Esophagus muscularis mucosa (tissue), 4 donors: ENCODE measurements at regions not wholly inside any gene's neighbourhood (a gene's known extent, or its start where the extent isn't known, plus 50 kb on each side); places are given as distances from the start of the nearest gene placed in this dataset.

Experiments
- DNase-seq: peaks from one replicate; pipeline ENCODE4 v3.0.0-alpha.2; 2017; ENCODE audit errors: extremely low spot score
- H3K27ac ChIP-seq, 4 donors: fragments of 200-600 bp; sonication (generic); replicated peaks in 1 of 4; 1 replicate in 3 of 4; 2 replicates in 1 of 4; pipeline ENCODE4 v1.5.1; 2016 to 2019; ENCODE audit warnings: mild to moderate bottlenecking in 1 of 4
- H3K27me3 ChIP-seq, 4 donors: fragments of 200-600 bp; sonication (generic); one replicate each; pipeline versions ENCODE4 v1.5.1 to v1.6.0; 2016 to 2019
- H3K36me3 ChIP-seq, 4 donors: fragments of 200-600 bp; sonication (generic); one replicate each; pipeline ENCODE4 v1.5.1; 2016 to 2019
- H3K4me1 ChIP-seq, 4 donors: fragments of 200-600 bp; sonication (generic); one replicate each; pipeline ENCODE4 v1.5.1; 2016 to 2019
- H3K4me3 ChIP-seq, 4 donors: fragments of 200-600 bp; sonication (generic); 1 replicate in 2 of 4; 2 replicates in 2 of 4; pipeline ENCODE4 v1.5.1; 2016 to 2019; ENCODE audit warnings: mild to moderate bottlenecking in 4 of 4, moderate library complexity in 1 of 4
- H3K9me3 ChIP-seq, 4 donors: fragments of 200-600 bp; sonication (generic); 1 replicate in 3 of 4; 2 replicates in 1 of 4; pipeline ENCODE4 v1.5.1; 2016 to 2019
- EP300 ChIP-seq: sonication (generic); formaldehyde crosslinking; IDR thresholded peaks from one replicate; pipeline ENCODE4 v1.6.1; 2017; ENCODE audit warnings: antibody characterized with exemption
- POLR2A ChIP-seq: fragments of 450-650 bp; IDR thresholded peaks from one replicate; pipeline ENCODE4 v1.6.1; 2017; ENCODE audit warnings: antibody characterized with exemption, moderate library complexity, mild to moderate bottlenecking, low read depth
- POLR2AphosphoS5 ChIP-seq, 2 donors: sonication (generic); formaldehyde crosslinking; IDR thresholded peaks; one replicate each; pipeline ENCODE4 v1.6.1; 2017; ENCODE audit warnings: antibody characterized with exemption in 2 of 2
- WGBS: methylation state at CpG from one replicate; pipeline ENCODE4 v1.1.5; 2018; 5-methylcytosine and 5-hydroxymethylcytosine counted together
- intact Hi-C: fragments of 100-400 bp; cut with DNase I; formaldehyde crosslinking; loops from one replicate; pipeline ENCODE4 v1.15.1; 2023
- TF ChIP-seq, protein P1 (sequence below), 3 experiments: fragments of 200-600 bp in 2 of 3; fragments of 450-650 bp in 1 of 3; sonication (generic) in 2 of 3; IDR thresholded peaks; one replicate each; pipeline ENCODE4 v1.5.1; 2017 to 2019; ENCODE audit warnings: antibody characterized with exemption in 3 of 3, mild to moderate bottlenecking in 2 of 3, moderate library complexity in 1 of 3

DNA sequence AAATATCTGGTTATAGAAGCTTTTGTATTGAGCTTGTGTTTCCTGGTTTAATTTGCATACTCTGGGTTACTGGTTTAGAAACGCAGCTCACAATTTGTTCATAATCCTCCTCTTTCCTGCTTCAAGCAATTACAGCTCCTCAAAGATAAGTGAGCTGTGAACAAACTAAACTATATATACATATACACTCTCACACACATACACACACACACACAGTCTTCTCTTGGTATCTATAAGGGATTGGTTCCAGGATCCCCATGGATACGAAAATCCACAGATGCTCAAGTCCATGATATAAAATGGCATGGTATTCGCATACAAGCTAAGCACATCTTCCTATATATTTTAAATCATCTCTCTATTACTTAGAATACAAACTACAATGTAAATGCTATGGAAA lies 510.9 kb upstream of the CDH18 start:
- Histone ChIP-seq H3K4me3 (no peak overlapping the region), H3K4me1 (no peaks in the 10 kb centered on the region), H3K27me3 (no peaks in the 10 kb centered on the region), H3K27ac (no peak overlapping the region), H3K9me3 (no peaks in the 10 kb centered on the region), H3K36me3 (no peaks in the 10 kb centered on the region)
- DNase-seq = no peak
- intact Hi-C loops = no loop called here
- TF ChIP-seq POLR2A (no peak), POLR2AphosphoS5 (IDR thresholded peaks at IDR 0.05) (no peak), EP300 (no peak)
- TF ChIP-seq, protein P1, sequence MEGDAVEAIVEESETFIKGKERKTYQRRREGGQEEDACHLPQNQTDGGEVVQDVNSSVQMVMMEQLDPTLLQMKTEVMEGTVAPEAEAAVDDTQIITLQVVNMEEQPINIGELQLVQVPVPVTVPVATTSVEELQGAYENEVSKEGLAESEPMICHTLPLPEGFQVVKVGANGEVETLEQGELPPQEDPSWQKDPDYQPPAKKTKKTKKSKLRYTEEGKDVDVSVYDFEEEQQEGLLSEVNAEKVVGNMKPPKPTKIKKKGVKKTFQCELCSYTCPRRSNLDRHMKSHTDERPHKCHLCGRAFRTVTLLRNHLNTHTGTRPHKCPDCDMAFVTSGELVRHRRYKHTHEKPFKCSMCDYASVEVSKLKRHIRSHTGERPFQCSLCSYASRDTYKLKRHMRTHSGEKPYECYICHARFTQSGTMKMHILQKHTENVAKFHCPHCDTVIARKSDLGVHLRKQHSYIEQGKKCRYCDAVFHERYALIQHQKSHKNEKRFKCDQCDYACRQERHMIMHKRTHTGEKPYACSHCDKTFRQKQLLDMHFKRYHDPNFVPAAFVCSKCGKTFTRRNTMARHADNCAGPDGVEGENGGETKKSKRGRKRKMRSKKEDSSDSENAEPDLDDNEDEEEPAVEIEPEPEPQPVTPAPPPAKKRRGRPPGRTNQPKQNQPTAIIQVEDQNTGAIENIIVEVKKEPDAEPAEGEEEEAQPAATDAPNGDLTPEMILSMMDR (IDR thresholded peaks at IDR 0.05) = no peak
- 77% methylated on average over 3 of the region's 3 CpGs for WGBS

DNA sequence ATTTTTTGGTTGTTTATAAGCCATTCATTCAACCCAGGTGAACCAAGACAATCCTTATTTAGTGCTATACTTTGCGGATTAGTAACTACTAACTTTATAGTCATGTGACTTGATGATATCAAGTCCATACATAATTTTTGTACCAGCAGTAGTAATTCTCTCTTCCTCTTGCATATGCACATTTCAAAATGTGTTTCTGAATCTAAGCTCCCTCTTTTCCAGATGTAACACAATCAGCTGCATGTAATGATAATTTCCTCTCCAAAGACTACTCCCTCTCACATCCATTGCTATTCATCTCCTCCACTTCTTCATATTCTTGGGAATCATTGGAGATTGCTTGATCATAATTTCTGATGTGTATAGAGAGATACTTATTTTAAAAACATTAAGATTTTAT lies 510.1 kb upstream of the CDH18 start:
- H3K27me3 ChIP-seq = no peaks in the 10 kb centered on the region
- no peak for DNase-seq
- intact Hi-C loops = no loop called here
- H3K36me3 ChIP-seq = no peaks in the 10 kb centered on the region
- no peaks in the 10 kb centered on the region for H3K9me3 ChIP-seq
- no peaks in the 10 kb centered on the region for H3K4me1 ChIP-seq
- H3K27ac ChIP-seq = no peak overlapping the region
- H3K4me3 ChIP-seq = no peak overlapping the region
- WGBS = 96% methylated on average over 1 of the region's 1 CpG
- TF ChIP-seq, protein P1 (IDR thresholded peaks at IDR 0.05) = no peak
- TF ChIP-seq EP300 (no peak), POLR2AphosphoS5 (IDR thresholded peaks at IDR 0.05) (no peak), POLR2A (no peak)

DNA sequence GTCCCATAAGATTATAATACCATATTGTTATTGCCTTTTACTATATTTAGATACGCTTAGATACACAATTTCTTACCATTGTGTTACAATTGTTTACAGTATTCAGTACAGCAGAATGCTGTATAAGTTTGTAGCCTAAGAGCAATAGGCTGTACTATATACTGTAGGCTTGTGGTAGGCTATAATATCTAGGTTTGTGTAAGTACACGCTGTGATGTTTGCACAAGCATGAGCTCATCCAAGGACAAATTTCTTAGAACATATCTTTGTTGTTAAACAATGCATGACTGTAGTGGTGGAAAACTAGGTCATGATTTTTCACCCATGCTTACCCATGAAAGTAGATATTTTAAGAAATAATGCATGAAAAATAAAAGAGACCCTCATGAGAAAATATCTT lies 509.4 kb upstream of the CDH18 start:
- 94% methylated on average over 2 of the region's 2 CpGs for WGBS
- intact Hi-C loops = no loop called here
- Histone ChIP-seq H3K27ac (no peak overlapping the region), H3K4me1 (no peaks in the 10 kb centered on the region), H3K27me3 (no peaks in the 10 kb centered on the region), H3K9me3 (no peaks in the 10 kb centered on the region), H3K4me3 (no peak overlapping the region), H3K36me3 (no peaks in the 10 kb centered on the region)
- TF ChIP-seq, protein P1 (IDR thresholded peaks at IDR 0.05) = no peak
- TF ChIP-seq EP300 (no peak), POLR2A (no peak), POLR2AphosphoS5 (IDR thresholded peaks at IDR 0.05) (no peak)
- DNase-seq = no peak

DNA sequence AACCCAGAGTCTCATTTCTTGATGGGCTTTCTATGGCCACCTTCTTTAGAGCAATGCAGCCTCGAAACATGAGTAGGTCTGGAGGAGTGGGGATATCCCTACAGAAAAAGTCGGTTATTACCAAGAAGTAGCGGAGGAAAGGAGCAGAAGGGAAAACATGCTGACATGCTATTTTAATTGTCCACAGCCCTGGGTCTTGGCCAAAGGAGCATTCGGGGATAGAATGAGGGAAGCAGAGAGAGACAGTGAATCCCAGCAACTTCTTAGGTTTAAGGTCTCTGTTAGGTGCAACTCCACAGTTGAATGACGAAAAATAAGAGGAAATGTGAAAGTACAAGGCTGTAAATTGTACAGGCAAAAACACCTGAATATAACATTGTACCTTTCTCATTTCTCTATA lies 506.7 kb upstream of the CDH18 start:
- Histone ChIP-seq H3K27me3 (no peaks in the 10 kb centered on the region), H3K4me3 (no peak overlapping the region), H3K9me3 (no peaks in the 10 kb centered on the region), H3K36me3 (no peaks in the 10 kb centered on the region), H3K27ac (no peak overlapping the region), H3K4me1 (no peaks in the 10 kb centered on the region)
- intact Hi-C loops = no loop called here
- DNase-seq = no peak
- TF ChIP-seq POLR2A = no peak
- TF ChIP-seq, protein P1 (IDR thresholded peaks at IDR 0.05) = no peak
- TF ChIP-seq POLR2AphosphoS5 (IDR thresholded peaks at IDR 0.05) = no peak
- WGBS = 88% methylated on average over 5 of the region's 5 CpGs

DNA sequence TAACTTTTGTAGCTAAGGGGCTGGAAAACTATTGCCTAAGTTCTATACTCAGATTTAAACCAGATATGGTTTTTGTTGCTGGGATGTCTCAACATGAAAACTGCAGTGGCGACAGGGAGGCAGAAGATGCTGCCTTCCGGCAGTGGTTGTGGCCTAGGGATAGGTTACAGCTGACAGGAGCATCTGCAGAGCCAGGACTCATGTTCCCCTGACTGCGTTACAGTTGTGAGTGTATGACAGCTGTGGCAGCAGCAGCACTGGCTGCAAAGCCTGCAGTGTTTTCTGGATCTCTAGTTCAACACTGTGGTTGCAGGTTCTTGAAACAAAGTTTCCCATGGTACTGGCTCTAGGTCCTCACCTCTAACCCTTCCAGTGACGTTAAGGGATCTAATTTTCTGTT lies 498.8 kb upstream of the CDH18 start:
- WGBS = 72% methylated on average over 4 of the region's 4 CpGs
- H3K4me3 ChIP-seq = no peak overlapping the region
- H3K36me3 ChIP-seq = no peaks in the 10 kb centered on the region
- TF ChIP-seq POLR2A = no peak
- TF ChIP-seq, protein P1 (IDR thresholded peaks at IDR 0.05) = no peak
- no peak for TF ChIP-seq POLR2AphosphoS5 (IDR thresholded peaks at IDR 0.05)
- TF ChIP-seq EP300 = no peak
- intact Hi-C loops = no loop called here
- no peak overlapping the region for H3K27ac ChIP-seq
- DNase-seq = no peak
- no peaks in the 10 kb centered on the region for H3K9me3 ChIP-seq
- no peaks in the 10 kb centered on the region for H3K27me3 ChIP-seq
- H3K4me1 ChIP-seq = no peaks in the 10 kb centered on the region
